MM.1S (cell line): ENCODE measurements at regions not wholly inside any gene's neighbourhood (a gene's known extent, or its start where the extent isn't known, plus 50 kb on each side); places are given as distances from the start of the nearest gene placed in this dataset.

Source experiments
- DNase-seq: peaks from one replicate; pipeline ENCODE4 v3.0.0-alpha.2; 2015
- H2AFZ ChIP-seq: fragments of 300-600 bp; sonication (generic); 2 replicates; pipeline ENCODE4 v1.6.0; 2016; ENCODE audit warnings: antibody characterized with exemption, low read length
- H3F3A ChIP-seq: fragments of 300-600 bp; sonication (generic); 2 replicates; pipeline ENCODE4 v1.6.1; 2016; ENCODE audit warnings: mild to moderate bottlenecking, antibody characterized with exemption, low read length, moderate library complexity, mixed read lengths; ENCODE audit not compliant: insufficient read depth
- H3K27ac ChIP-seq: fragments of 300-600 bp; sonication (generic); 2 replicates; pipeline ENCODE4 v1.5.1; 2016; ENCODE audit warnings: mild to moderate bottlenecking, low read length
- H3K27me3 ChIP-seq: fragments of 300-600 bp; sonication (generic); replicated peaks from 2 replicates; pipeline ENCODE4 v1.6.0; 2016; ENCODE audit warnings: low read length; ENCODE audit not compliant: insufficient read depth
- H3K36me3 ChIP-seq: fragments of 300-600 bp; sonication (generic); replicated peaks from 2 replicates; pipeline ENCODE4 v1.6.1; 2016; ENCODE audit warnings: mild to moderate bottlenecking, low read length, mixed read lengths; ENCODE audit not compliant: insufficient read depth
- H3K4me1 ChIP-seq: fragments of 300-600 bp; sonication (generic); 2 replicates; pipeline ENCODE4 v1.6.1; 2016; ENCODE audit warnings: low read length, mixed read lengths
- H3K4me2 ChIP-seq: fragments of 300-600 bp; sonication (generic); 2 replicates; pipeline ENCODE4 v1.6.0; 2016; ENCODE audit warnings: low read depth, low read length
- H3K4me3 ChIP-seq: fragments of 300-600 bp; sonication (generic); 2 replicates; pipeline ENCODE4 v1.5.1; 2016; ENCODE audit warnings: low read length, mixed read lengths
- H3K79me2 ChIP-seq: fragments of 300-600 bp; sonication (generic); 2 replicates; pipeline ENCODE4 v1.6.1; 2016; ENCODE audit warnings: mixed run types, low read length, mixed read lengths
- H3K9ac ChIP-seq: fragments of 300-600 bp; sonication (generic); 2 replicates; pipeline ENCODE4 v1.6.1; 2016; ENCODE audit warnings: low read length, mixed read lengths
- H3K9me2 ChIP-seq: fragments of 300-600 bp; sonication (generic); replicated peaks from 2 replicates; pipeline ENCODE4 v1.6.1; 2016; ENCODE audit warnings: mild to moderate bottlenecking, low read length, mixed read lengths; ENCODE audit not compliant: insufficient read depth
- H3K9me3 ChIP-seq: fragments of 300-600 bp; sonication (generic); replicated peaks from 2 replicates; pipeline ENCODE4 v1.6.1; 2016; ENCODE audit warnings: mild to moderate bottlenecking, low read length, mixed read lengths; ENCODE audit not compliant: insufficient read depth
- H4K20me1 ChIP-seq: fragments of 300-600 bp; sonication (generic); 2 replicates; pipeline ENCODE4 v1.6.1; 2016; ENCODE audit warnings: mild to moderate bottlenecking, low read length, moderate library complexity, mixed read lengths; ENCODE audit not compliant: insufficient read depth
- EZH2 ChIP-seq: fragments of 300-600 bp; sonication (generic); optimal IDR thresholded peaks from 2 replicates; pipeline ENCODE3; 2017; ENCODE audit warnings: low read depth, mild to moderate bottlenecking, antibody characterized with exemption, low read length, mixed read lengths
- EZH2phosphoT487 ChIP-seq: fragments of 300-600 bp; sonication (generic); IDR thresholded peaks from 2 replicates; pipeline ENCODE4 v1.6.1; 2018; ENCODE audit warnings: antibody characterized with exemption, low read length
- TF ChIP-seq, protein P1 (sequence below): fragments of 300-600 bp; sonication (generic); IDR thresholded peaks from 2 replicates; pipeline ENCODE4 v1.5.1; 2016; ENCODE audit warnings: antibody characterized with exemption, low read length, mixed read lengths

DNA sequence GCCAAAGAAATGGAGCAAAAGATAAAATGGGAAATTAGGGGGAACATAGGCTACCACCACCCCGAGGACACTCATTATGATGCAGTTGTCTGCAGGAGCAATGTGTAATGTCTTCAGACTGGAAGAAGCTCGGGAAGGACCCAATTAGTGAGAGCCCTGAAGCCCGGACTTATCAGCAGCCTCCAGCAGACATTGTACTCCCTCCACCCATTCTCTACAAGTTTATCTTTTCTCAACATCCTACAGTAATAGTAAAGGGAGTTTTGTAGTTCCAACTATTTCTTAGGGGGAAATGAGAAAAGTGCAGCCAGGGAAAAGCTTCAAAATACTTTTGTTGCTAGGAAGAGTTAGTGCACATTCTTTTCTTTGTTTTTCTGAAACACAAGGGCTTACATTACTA, 657.3 kb upstream of the COBL start:
- no peaks in the 10 kb centered on the region for H3K27me3 ChIP-seq
- no peaks in the 10 kb centered on the region for H3K9me3 ChIP-seq
- H3K4me1 ChIP-seq = no peaks in the 10 kb centered on the region
- no peaks in the 10 kb centered on the region for H3K79me2 ChIP-seq
- H3K27ac ChIP-seq = no peak overlapping the region
- TF ChIP-seq, protein P1, sequence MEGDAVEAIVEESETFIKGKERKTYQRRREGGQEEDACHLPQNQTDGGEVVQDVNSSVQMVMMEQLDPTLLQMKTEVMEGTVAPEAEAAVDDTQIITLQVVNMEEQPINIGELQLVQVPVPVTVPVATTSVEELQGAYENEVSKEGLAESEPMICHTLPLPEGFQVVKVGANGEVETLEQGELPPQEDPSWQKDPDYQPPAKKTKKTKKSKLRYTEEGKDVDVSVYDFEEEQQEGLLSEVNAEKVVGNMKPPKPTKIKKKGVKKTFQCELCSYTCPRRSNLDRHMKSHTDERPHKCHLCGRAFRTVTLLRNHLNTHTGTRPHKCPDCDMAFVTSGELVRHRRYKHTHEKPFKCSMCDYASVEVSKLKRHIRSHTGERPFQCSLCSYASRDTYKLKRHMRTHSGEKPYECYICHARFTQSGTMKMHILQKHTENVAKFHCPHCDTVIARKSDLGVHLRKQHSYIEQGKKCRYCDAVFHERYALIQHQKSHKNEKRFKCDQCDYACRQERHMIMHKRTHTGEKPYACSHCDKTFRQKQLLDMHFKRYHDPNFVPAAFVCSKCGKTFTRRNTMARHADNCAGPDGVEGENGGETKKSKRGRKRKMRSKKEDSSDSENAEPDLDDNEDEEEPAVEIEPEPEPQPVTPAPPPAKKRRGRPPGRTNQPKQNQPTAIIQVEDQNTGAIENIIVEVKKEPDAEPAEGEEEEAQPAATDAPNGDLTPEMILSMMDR = no peak
- no peak for TF ChIP-seq EZH2phosphoT487
- no peak for TF ChIP-seq EZH2
- no peaks in the 10 kb centered on the region for H3K36me3 ChIP-seq
- no peak overlapping the region for H3K4me3 ChIP-seq
- H3F3A ChIP-seq = no peaks in the 10 kb centered on the region
- H4K20me1 ChIP-seq = no peaks in the 10 kb centered on the region
- no peak overlapping the region for H3K4me2 ChIP-seq
- no peak overlapping the region for H3K9ac ChIP-seq
- no peak overlapping the region for H2AFZ ChIP-seq
- no peaks in the 10 kb centered on the region for H3K9me2 ChIP-seq
- no peak for DNase-seq

DNA sequence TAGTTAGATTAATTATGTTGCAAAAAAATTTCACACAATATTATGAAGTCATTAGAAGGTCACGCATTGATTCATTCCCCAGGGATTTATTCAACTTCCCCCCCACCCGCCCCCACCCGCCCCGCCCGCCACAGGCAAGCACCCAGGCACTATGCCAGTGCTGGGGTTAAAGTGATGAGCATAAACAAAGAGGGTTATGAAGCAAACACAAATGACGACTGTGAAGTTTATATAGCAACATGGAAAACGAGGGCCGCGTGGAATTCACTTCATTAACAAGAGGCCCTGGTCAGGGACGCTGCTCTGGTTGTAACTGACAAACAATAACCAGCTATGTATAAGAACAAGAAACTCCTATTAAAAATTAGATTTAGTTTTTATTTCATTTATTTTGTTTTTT, 656.5 kb upstream of the COBL start:
- Histone ChIP-seq H2AFZ (no peak overlapping the region), H3K4me3 (no peak overlapping the region), H3K4me1 (no peaks in the 10 kb centered on the region), H3K4me2 (no peak overlapping the region), H3K9ac (no peak overlapping the region), H3F3A (no peaks in the 10 kb centered on the region), H3K9me3 (no peaks in the 10 kb centered on the region), H4K20me1 (no peaks in the 10 kb centered on the region), H3K27ac (no peak overlapping the region), H3K36me3 (no peaks in the 10 kb centered on the region), H3K27me3 (no peaks in the 10 kb centered on the region), H3K9me2 (no peaks in the 10 kb centered on the region), H3K79me2 (no peaks in the 10 kb centered on the region)
- no peak for DNase-seq
- TF ChIP-seq EZH2 (no peak), EZH2phosphoT487 (no peak)
- TF ChIP-seq, protein P1 = no peak

- Histone ChIP-seq H3K9ac (no peak overlapping the region), H3K79me2 (no peaks in the 10 kb centered on the region), H3K36me3 (no peaks in the 10 kb centered on the region), H2AFZ (no peak overlapping the region), H3K4me1 (no peaks in the 10 kb centered on the region), H3K4me2 (no peak overlapping the region), H3K9me2 (no peaks in the 10 kb centered on the region), H3K27me3 (no peaks in the 10 kb centered on the region), H4K20me1 (no peaks in the 10 kb centered on the region), H3K4me3 (no peak overlapping the region), H3K9me3 (no peaks in the 10 kb centered on the region), H3K27ac (no peak overlapping the region), H3F3A (no peaks in the 10 kb centered on the region)
- TF ChIP-seq, protein P1 = no peak
- no peak for TF ChIP-seq EZH2
- TF ChIP-seq EZH2phosphoT487 = no peak
- DNase-seq = no peak
Measured at GRCh38 chr7:51970961-51971665, 654.5 kb upstream of the COBL start.
